Keratinocyte (primary cell): ENCODE measurements at regions not wholly inside any gene's neighbourhood (a gene's known extent, or its start where the extent isn't known, plus 50 kb on each side); places are given as distances from the start of the nearest gene placed in this dataset.

ENCODE experiments used
- DNase-seq: peaks from one replicate; pipeline ENCODE4 v3.0.0-alpha.2; 2011; ENCODE audit warnings: low read depth, missing footprints, low spot score
- FAIRE-seq: peaks from 2 replicates; lab custom pipeline; 2011; peaks lifted over from hg19 to GRCh38; lab: Jason Lieb, UNC
- H2AFZ ChIP-seq: 2 replicates; pipeline ENCODE4 v1.6.0; 2012; ENCODE audit warnings: low read length, control low read depth, inconsistent platforms; ENCODE audit not compliant: control insufficient read depth
- H3K27ac ChIP-seq: 2 replicates; pipeline ENCODE4 v1.5.1; 2011; ENCODE audit warnings: low read length; ENCODE audit not compliant: control insufficient read depth, insufficient read depth
- H3K27me3 ChIP-seq: 3 replicates; pipeline ENCODE4 v1.6.0; 2011; ENCODE audit warnings: low read length; ENCODE audit not compliant: control insufficient read depth, insufficient read depth; ENCODE audit errors: extremely low read depth
- H3K36me3 ChIP-seq, 2 experiments: 2 replicates in 1 of 2; 3 replicates in 1 of 2; pipeline ENCODE4 v1.5.1; 2011; ENCODE audit warnings: low read length in 2 of 2, mild to moderate bottlenecking in 1 of 2; ENCODE audit not compliant: control insufficient read depth in 2 of 2, insufficient read depth in 2 of 2; ENCODE audit errors: extremely low read depth in 1 of 2
- H3K4me1 ChIP-seq: 3 replicates; pipeline ENCODE4 v1.5.1; 2011; ENCODE audit warnings: low read length; ENCODE audit not compliant: control insufficient read depth, insufficient read depth; ENCODE audit errors: extremely low read depth
- H3K4me2 ChIP-seq: 3 replicates; pipeline ENCODE4 v1.6.0; 2011; ENCODE audit warnings: low read depth, low read length; ENCODE audit not compliant: control insufficient read depth, insufficient read depth; ENCODE audit errors: extremely low read depth
- H3K4me3 ChIP-seq, 3 experiments: fragments of 200-600 bp in 1 of 3; sonication (generic) in 1 of 3; 2 replicates in 2 of 3; 3 replicates in 1 of 3; pipeline ENCODE4 v1.5.1; 2011 to 2016; ENCODE audit warnings: low read length in 3 of 3, mild to moderate bottlenecking in 3 of 3, control low read depth in 2 of 3, inconsistent platforms in 1 of 3, low read depth in 1 of 3, mixed read lengths in 1 of 3, mixed run types in 1 of 3, moderate library complexity in 1 of 3; ENCODE audit not compliant: control insufficient read depth in 2 of 3, insufficient read depth in 2 of 3; ENCODE audit errors: extremely low read depth in 1 of 3
- H3K79me2 ChIP-seq: 2 replicates; pipeline ENCODE4 v1.6.0; 2012; ENCODE audit warnings: low read length; ENCODE audit not compliant: control insufficient read depth, insufficient read depth
- H3K9ac ChIP-seq: 3 replicates; pipeline ENCODE4 v1.6.0; 2011; ENCODE audit warnings: low read length; ENCODE audit not compliant: control insufficient read depth, insufficient read depth; ENCODE audit errors: extremely low read depth
- H3K9me1 ChIP-seq: 3 replicates; pipeline ENCODE4 v1.6.0; 2011; ENCODE audit warnings: low read length; ENCODE audit not compliant: control insufficient read depth, insufficient read depth; ENCODE audit errors: extremely low read depth
- H3K9me3 ChIP-seq: 2 replicates; pipeline ENCODE4 v1.5.1; 2012; ENCODE audit warnings: low read depth, low read length; ENCODE audit not compliant: control insufficient read depth
- H4K20me1 ChIP-seq: 3 replicates; pipeline ENCODE4 v1.6.0; 2011; ENCODE audit warnings: low read length; ENCODE audit not compliant: control insufficient read depth, insufficient read depth; ENCODE audit errors: extremely low read depth
- EZH2 ChIP-seq: IDR thresholded peaks from one replicate; pipeline ENCODE4 v1.6.1; 2012; ENCODE audit warnings: inconsistent platforms, mild to moderate bottlenecking, low read length, moderate library complexity
- dilution Hi-C: fragments of 300-500 bp; cut with MboI; formaldehyde crosslinking; loops from one replicate; pipeline ENCODE4 v1.7.0; 2020; ENCODE audit warnings: low sequenced_read_pairs; ENCODE audit not compliant: extremely low pct_ligation_motif_present
- TF ChIP-seq, protein P1 (sequence below), 3 experiments: IDR thresholded peaks in 1 of 3; conservative IDR thresholded peaks in 1 of 3; optimal IDR thresholded peaks in 1 of 3; 2 replicates in 2 of 3; 3 replicates in 1 of 3; pipeline versions ENCODE3 to v1.5.1; 2011; ENCODE audit warnings: low read length in 3 of 3, mild to moderate bottlenecking in 3 of 3, moderate library complexity in 2 of 3, control low read depth in 1 of 3, inconsistent platforms in 1 of 3; ENCODE audit not compliant: insufficient read depth in 2 of 3; ENCODE audit errors: extremely low read depth in 1 of 3

DNA sequence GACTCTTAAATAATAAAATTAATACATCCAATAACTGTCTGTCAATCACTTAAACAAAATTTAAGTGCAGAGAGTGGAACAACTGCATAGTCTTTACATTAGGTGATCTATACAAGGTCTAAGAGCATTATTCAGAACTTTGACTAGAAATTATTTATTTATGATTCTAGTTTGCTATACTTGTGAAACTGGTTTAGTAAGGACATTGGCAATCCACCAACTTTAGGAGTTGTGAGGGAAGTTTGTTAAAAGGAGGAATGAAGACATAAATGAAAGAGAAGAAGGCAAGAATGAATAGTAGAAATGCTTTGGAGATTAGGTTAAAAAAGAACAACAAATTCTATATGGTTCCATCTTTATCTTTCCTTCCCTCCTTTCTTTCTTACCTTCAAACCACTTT is 217.5 kb downstream of the GPD2 start:
- no peak for FAIRE-seq
- no peak for DNase-seq
- no peak overlapping the region for H3K9ac ChIP-seq

DNA sequence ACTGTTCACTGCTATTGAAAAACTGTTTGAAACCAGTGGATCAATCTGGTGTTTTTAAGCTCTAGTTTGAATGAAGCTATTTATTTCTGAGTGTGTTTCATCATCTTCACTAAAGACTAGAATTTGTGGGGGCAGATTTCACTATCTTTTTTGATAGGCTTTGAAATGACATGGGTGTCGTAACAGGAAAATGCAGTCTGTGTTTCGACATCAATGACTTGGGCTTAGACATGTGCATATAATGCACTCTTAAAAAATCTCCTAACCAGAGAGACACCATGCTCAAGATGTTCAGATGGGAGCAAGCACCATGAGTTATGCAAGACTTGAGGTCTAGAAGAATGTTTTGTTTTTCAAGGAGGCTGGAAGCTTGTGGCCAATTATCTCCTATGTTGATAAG is 221.6 kb downstream of the GPD2 start:
- Histone ChIP-seq H3K9me3 (no peaks in the 10 kb centered on the region), H3K36me3 (no peaks in the 10 kb centered on the region), H3K4me1 (no peaks in the 10 kb centered on the region), H3K27ac (no peak overlapping the region), H3K27me3 (no peaks in the 10 kb centered on the region), H4K20me1 (no peaks in the 10 kb centered on the region), H3K9me1 (no peaks in the 10 kb centered on the region), H3K9ac (no peak overlapping the region), H2AFZ (no peak overlapping the region), H3K4me2 (no peak overlapping the region), H3K4me3 (no peak overlapping the region), H3K79me2 (no peaks in the 10 kb centered on the region)
- TF ChIP-seq, protein P1, sequence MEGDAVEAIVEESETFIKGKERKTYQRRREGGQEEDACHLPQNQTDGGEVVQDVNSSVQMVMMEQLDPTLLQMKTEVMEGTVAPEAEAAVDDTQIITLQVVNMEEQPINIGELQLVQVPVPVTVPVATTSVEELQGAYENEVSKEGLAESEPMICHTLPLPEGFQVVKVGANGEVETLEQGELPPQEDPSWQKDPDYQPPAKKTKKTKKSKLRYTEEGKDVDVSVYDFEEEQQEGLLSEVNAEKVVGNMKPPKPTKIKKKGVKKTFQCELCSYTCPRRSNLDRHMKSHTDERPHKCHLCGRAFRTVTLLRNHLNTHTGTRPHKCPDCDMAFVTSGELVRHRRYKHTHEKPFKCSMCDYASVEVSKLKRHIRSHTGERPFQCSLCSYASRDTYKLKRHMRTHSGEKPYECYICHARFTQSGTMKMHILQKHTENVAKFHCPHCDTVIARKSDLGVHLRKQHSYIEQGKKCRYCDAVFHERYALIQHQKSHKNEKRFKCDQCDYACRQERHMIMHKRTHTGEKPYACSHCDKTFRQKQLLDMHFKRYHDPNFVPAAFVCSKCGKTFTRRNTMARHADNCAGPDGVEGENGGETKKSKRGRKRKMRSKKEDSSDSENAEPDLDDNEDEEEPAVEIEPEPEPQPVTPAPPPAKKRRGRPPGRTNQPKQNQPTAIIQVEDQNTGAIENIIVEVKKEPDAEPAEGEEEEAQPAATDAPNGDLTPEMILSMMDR (optimal IDR thresholded peaks at IDR 0.05 in 1 of 3, IDR thresholded peaks at IDR 0.05 in 1 of 3, conservative IDR thresholded peaks at IDR 0.05 in 1 of 3; ENCODE audit: extremely low read depth in 1 of 3, insufficient read depth in 2 of 3, low read length in 3 of 3) = no peak
- TF ChIP-seq EZH2 = no peak
- FAIRE-seq (no peak), DNase-seq (no peak)
- dilution Hi-C loops = no loop called here

More for the DNA sequence above, 217.5 kb downstream of the GPD2 start:
- TF ChIP-seq, protein P1 (optimal IDR thresholded peaks at IDR 0.05 in 1 of 3, IDR thresholded peaks at IDR 0.05 in 1 of 3, conservative IDR thresholded peaks at IDR 0.05 in 1 of 3; ENCODE audit: extremely low read depth in 1 of 3, insufficient read depth in 2 of 3, low read length in 3 of 3) = no peak
- no peak for TF ChIP-seq EZH2
- no peak overlapping the region for H3K4me3 ChIP-seq
- dilution Hi-C loops = no loop called here
- no peaks in the 10 kb centered on the region for H3K27me3 ChIP-seq
- H3K9me1 ChIP-seq = no peaks in the 10 kb centered on the region
- H4K20me1 ChIP-seq = no peaks in the 10 kb centered on the region
- no peak overlapping the region for H3K27ac ChIP-seq
- H3K4me1 ChIP-seq = no peaks in the 10 kb centered on the region
- no peaks in the 10 kb centered on the region for H3K9me3 ChIP-seq
- no peaks in the 10 kb centered on the region for H3K36me3 ChIP-seq
- no peak overlapping the region for H2AFZ ChIP-seq
- no peaks in the 10 kb centered on the region for H3K79me2 ChIP-seq
- no peak overlapping the region for H3K4me2 ChIP-seq
